ENCODE measurements at regions not wholly inside any gene's neighbourhood (a gene's known extent, or its start where the extent isn't known, plus 50 kb on each side); places are given as distances from the start of the nearest gene placed in this dataset.

GRCh38 chr4:20445933-20446723 is 194.4 kb downstream of the SLIT2 start:
- TF ChIP-seq CTCF (IDR thresholded peaks at IDR 0.05), result no peak
- no peak for TF ChIP-seq POLR2A (IDR thresholded peaks at IDR 0.05; ENCODE audit: low read depth)
